PC-3 (cell line): ENCODE measurements at regions not wholly inside any gene's neighbourhood (a gene's known extent, or its start where the extent isn't known, plus 50 kb on each side); places are given as distances from the start of the nearest gene placed in this dataset.

ENCODE experiments used
- EZH2 ChIP-seq: fragments of 300-600 bp; sonication (generic); IDR thresholded peaks from one replicate; pipeline ENCODE4 v1.6.1; 2017; ENCODE audit warnings: antibody characterized with exemption, mild to moderate bottlenecking, low read length; ENCODE audit not compliant: unreplicated experiment
- EZH2phosphoT487 ChIP-seq: fragments of 300-600 bp; sonication (generic); IDR thresholded peaks from 2 replicates; pipeline ENCODE4 v1.6.1; 2018; ENCODE audit warnings: mild to moderate bottlenecking, antibody characterized with exemption, low read length, borderline replicate concordance
- TF ChIP-seq, protein P1 (sequence below): fragments of 300-600 bp; sonication (generic); conservative IDR thresholded peaks from 2 replicates; pipeline ENCODE4 v1.5.1; 2017; ENCODE audit warnings: antibody characterized with exemption, low read depth, mild to moderate bottlenecking, low read length

DNA sequence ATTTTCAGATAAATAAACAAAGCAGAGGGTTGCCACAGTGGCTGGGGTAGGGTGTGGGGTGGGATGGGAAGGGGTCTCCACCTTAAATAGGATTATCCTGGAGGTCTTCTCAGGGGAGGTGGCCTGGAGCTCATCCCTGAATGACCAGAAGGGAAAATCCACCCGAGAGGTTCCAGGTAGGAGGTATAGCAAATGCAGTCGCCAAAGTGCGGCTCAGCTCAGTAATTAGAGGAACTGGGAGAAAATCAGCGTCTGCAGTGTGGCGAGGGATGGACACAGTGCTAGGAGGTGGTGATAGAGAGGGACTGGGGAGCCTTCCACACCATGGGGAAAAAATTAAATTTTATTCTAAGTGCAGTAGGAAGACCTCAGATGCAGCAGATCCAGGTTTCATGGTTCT lies 584.5 kb downstream of the MATN1 start:
- TF ChIP-seq, protein P1, sequence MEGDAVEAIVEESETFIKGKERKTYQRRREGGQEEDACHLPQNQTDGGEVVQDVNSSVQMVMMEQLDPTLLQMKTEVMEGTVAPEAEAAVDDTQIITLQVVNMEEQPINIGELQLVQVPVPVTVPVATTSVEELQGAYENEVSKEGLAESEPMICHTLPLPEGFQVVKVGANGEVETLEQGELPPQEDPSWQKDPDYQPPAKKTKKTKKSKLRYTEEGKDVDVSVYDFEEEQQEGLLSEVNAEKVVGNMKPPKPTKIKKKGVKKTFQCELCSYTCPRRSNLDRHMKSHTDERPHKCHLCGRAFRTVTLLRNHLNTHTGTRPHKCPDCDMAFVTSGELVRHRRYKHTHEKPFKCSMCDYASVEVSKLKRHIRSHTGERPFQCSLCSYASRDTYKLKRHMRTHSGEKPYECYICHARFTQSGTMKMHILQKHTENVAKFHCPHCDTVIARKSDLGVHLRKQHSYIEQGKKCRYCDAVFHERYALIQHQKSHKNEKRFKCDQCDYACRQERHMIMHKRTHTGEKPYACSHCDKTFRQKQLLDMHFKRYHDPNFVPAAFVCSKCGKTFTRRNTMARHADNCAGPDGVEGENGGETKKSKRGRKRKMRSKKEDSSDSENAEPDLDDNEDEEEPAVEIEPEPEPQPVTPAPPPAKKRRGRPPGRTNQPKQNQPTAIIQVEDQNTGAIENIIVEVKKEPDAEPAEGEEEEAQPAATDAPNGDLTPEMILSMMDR: no peak
- no peak for TF ChIP-seq EZH2
- TF ChIP-seq EZH2phosphoT487: no peak
